ENCODE measurements at regions not wholly inside any gene's neighbourhood (a gene's known extent, or its start where the extent isn't known, plus 50 kb on each side); places are given as distances from the start of the nearest gene placed in this dataset.

GRCh38 chr5:8827696-8828095 is 718.2 kb downstream of the SEMA5A start:
- TF ChIP-seq CTCF (IDR thresholded peaks at IDR 0.05), result no peak
- TF ChIP-seq POLR2A (IDR thresholded peaks at IDR 0.05), result no peak

Data from heart left ventricle (tissue), 13 donors.